Keratinocyte (primary cell): ENCODE measurements at regions not wholly inside any gene's neighbourhood (a gene's known extent, or its start where the extent isn't known, plus 50 kb on each side); places are given as distances from the start of the nearest gene placed in this dataset.

ENCODE experiments used
- DNase-seq: peaks from one replicate; pipeline ENCODE4 v3.0.0-alpha.2; 2011; ENCODE audit warnings: low read depth, missing footprints, low spot score
- FAIRE-seq: peaks from 2 replicates; lab custom pipeline; 2011; peaks lifted over from hg19 to GRCh38; lab: Jason Lieb, UNC
- H2AFZ ChIP-seq: 2 replicates; pipeline ENCODE4 v1.6.0; 2012; ENCODE audit warnings: low read length, control low read depth, inconsistent platforms; ENCODE audit not compliant: control insufficient read depth
- H3K27ac ChIP-seq: 2 replicates; pipeline ENCODE4 v1.5.1; 2011; ENCODE audit warnings: low read length; ENCODE audit not compliant: control insufficient read depth, insufficient read depth
- H3K27me3 ChIP-seq: 3 replicates; pipeline ENCODE4 v1.6.0; 2011; ENCODE audit warnings: low read length; ENCODE audit not compliant: control insufficient read depth, insufficient read depth; ENCODE audit errors: extremely low read depth
- H3K36me3 ChIP-seq, 2 experiments: 2 replicates in 1 of 2; 3 replicates in 1 of 2; pipeline ENCODE4 v1.5.1; 2011; ENCODE audit warnings: low read length in 2 of 2, mild to moderate bottlenecking in 1 of 2; ENCODE audit not compliant: control insufficient read depth in 2 of 2, insufficient read depth in 2 of 2; ENCODE audit errors: extremely low read depth in 1 of 2
- H3K4me1 ChIP-seq: 3 replicates; pipeline ENCODE4 v1.5.1; 2011; ENCODE audit warnings: low read length; ENCODE audit not compliant: control insufficient read depth, insufficient read depth; ENCODE audit errors: extremely low read depth
- H3K4me2 ChIP-seq: 3 replicates; pipeline ENCODE4 v1.6.0; 2011; ENCODE audit warnings: low read depth, low read length; ENCODE audit not compliant: control insufficient read depth, insufficient read depth; ENCODE audit errors: extremely low read depth
- H3K4me3 ChIP-seq, 3 experiments: fragments of 200-600 bp in 1 of 3; sonication (generic) in 1 of 3; 2 replicates in 2 of 3; 3 replicates in 1 of 3; pipeline ENCODE4 v1.5.1; 2011 to 2016; ENCODE audit warnings: low read length in 3 of 3, mild to moderate bottlenecking in 3 of 3, control low read depth in 2 of 3, inconsistent platforms in 1 of 3, low read depth in 1 of 3, mixed read lengths in 1 of 3, mixed run types in 1 of 3, moderate library complexity in 1 of 3; ENCODE audit not compliant: control insufficient read depth in 2 of 3, insufficient read depth in 2 of 3; ENCODE audit errors: extremely low read depth in 1 of 3
- H3K79me2 ChIP-seq: 2 replicates; pipeline ENCODE4 v1.6.0; 2012; ENCODE audit warnings: low read length; ENCODE audit not compliant: control insufficient read depth, insufficient read depth
- H3K9ac ChIP-seq: 3 replicates; pipeline ENCODE4 v1.6.0; 2011; ENCODE audit warnings: low read length; ENCODE audit not compliant: control insufficient read depth, insufficient read depth; ENCODE audit errors: extremely low read depth
- H3K9me1 ChIP-seq: 3 replicates; pipeline ENCODE4 v1.6.0; 2011; ENCODE audit warnings: low read length; ENCODE audit not compliant: control insufficient read depth, insufficient read depth; ENCODE audit errors: extremely low read depth
- H3K9me3 ChIP-seq: 2 replicates; pipeline ENCODE4 v1.5.1; 2012; ENCODE audit warnings: low read depth, low read length; ENCODE audit not compliant: control insufficient read depth
- H4K20me1 ChIP-seq: 3 replicates; pipeline ENCODE4 v1.6.0; 2011; ENCODE audit warnings: low read length; ENCODE audit not compliant: control insufficient read depth, insufficient read depth; ENCODE audit errors: extremely low read depth
- CTCF ChIP-seq, 3 experiments: IDR thresholded peaks in 1 of 3; conservative IDR thresholded peaks in 1 of 3; optimal IDR thresholded peaks in 1 of 3; 2 replicates in 2 of 3; 3 replicates in 1 of 3; pipeline versions ENCODE3 to v1.5.1; 2011; ENCODE audit warnings: low read length in 3 of 3, mild to moderate bottlenecking in 3 of 3, moderate library complexity in 2 of 3, control low read depth in 1 of 3, inconsistent platforms in 1 of 3; ENCODE audit not compliant: insufficient read depth in 2 of 3; ENCODE audit errors: extremely low read depth in 1 of 3
- EZH2 ChIP-seq: IDR thresholded peaks from one replicate; pipeline ENCODE4 v1.6.1; 2012; ENCODE audit warnings: inconsistent platforms, mild to moderate bottlenecking, low read length, moderate library complexity
- dilution Hi-C: fragments of 300-500 bp; cut with MboI; formaldehyde crosslinking; loops from one replicate; pipeline ENCODE4 v1.7.0; 2020; ENCODE audit warnings: low sequenced_read_pairs; ENCODE audit not compliant: extremely low pct_ligation_motif_present

GRCh38 chr4:115485402-115485801, 372.0 kb upstream of the NDST4 start:
- DNase-seq = no peak
- FAIRE-seq = no peak
- no peak overlapping the region for H3K9ac ChIP-seq
- H3K4me3 ChIP-seq = no peak overlapping the region
- no peaks in the 10 kb centered on the region for H3K36me3 ChIP-seq
- no peak overlapping the region for H2AFZ ChIP-seq
- H3K27ac ChIP-seq = no peak overlapping the region
- H3K9me1 ChIP-seq = no peaks in the 10 kb centered on the region
- dilution Hi-C loops = no loop called here
- no peaks in the 10 kb centered on the region for H4K20me1 ChIP-seq
- no peaks in the 10 kb centered on the region for H3K79me2 ChIP-seq
- no peaks in the 10 kb centered on the region for H3K27me3 ChIP-seq
- TF ChIP-seq EZH2 = no peak
- no peak for TF ChIP-seq CTCF (optimal IDR thresholded peaks at IDR 0.05 in 1 of 3, IDR thresholded peaks at IDR 0.05 in 1 of 3, conservative IDR thresholded peaks at IDR 0.05 in 1 of 3; ENCODE audit: extremely low read depth in 1 of 3, insufficient read depth in 2 of 3, low read length in 3 of 3)
- H3K4me1 ChIP-seq = no peaks in the 10 kb centered on the region
- H3K4me2 ChIP-seq = no peak overlapping the region
- H3K9me3 ChIP-seq = no peaks in the 10 kb centered on the region

- H3K36me3 ChIP-seq = no peaks in the 10 kb centered on the region
- no peaks in the 10 kb centered on the region for H3K9me3 ChIP-seq
- H3K4me1 ChIP-seq = no peaks in the 10 kb centered on the region
- FAIRE-seq (no peak), DNase-seq (no peak)
- no peaks in the 10 kb centered on the region for H4K20me1 ChIP-seq
- H3K27me3 ChIP-seq = no peaks in the 10 kb centered on the region
- H3K27ac ChIP-seq = no peak overlapping the region
- no peak overlapping the region for H3K4me3 ChIP-seq
- no peak overlapping the region for H3K4me2 ChIP-seq
- no peak overlapping the region for H2AFZ ChIP-seq
- H3K79me2 ChIP-seq = no peaks in the 10 kb centered on the region
- H3K9me1 ChIP-seq = no peaks in the 10 kb centered on the region
- no peak for TF ChIP-seq CTCF (optimal IDR thresholded peaks at IDR 0.05 in 1 of 3, IDR thresholded peaks at IDR 0.05 in 1 of 3, conservative IDR thresholded peaks at IDR 0.05 in 1 of 3; ENCODE audit: extremely low read depth in 1 of 3, insufficient read depth in 2 of 3, low read length in 3 of 3)
- TF ChIP-seq EZH2 = no peak
- no peak overlapping the region for H3K9ac ChIP-seq
- dilution Hi-C loops = no loop called here
Measured at GRCh38 chr4:115484479-115484878, 371.1 kb upstream of the NDST4 start.
